GM23338 (cell line): ENCODE measurements at regions not wholly inside any gene's neighbourhood (a gene's known extent, or its start where the extent isn't known, plus 50 kb on each side); places are given as distances from the start of the nearest gene placed in this dataset.

Source experiments
- ATAC-seq: fragments of 200-7000 bp; cut with Tn5 transposase; 3 replicates; pipeline ENCODE4 v1.9.1; 2020
- DNase-seq: peaks from one replicate; pipeline ENCODE4 v3.0.0-alpha.2; 2015; ENCODE audit warnings: low spot score
- H2AFZ ChIP-seq: fragments of 200-600 bp; sonication (generic); 2 replicates; pipeline ENCODE4 v1.8.0; 2016; ENCODE audit warnings: antibody characterized with exemption, mild to moderate bottlenecking, moderate library complexity
- H3F3A ChIP-seq: fragments of 200-600 bp; sonication (generic); replicated peaks from 2 replicates; pipeline ENCODE4 v1.8.0; 2017; ENCODE audit warnings: antibody characterized with exemption, mixed run types, low read depth
- H3K27ac ChIP-seq: fragments of 200-600 bp; sonication (generic); 2 replicates; pipeline ENCODE4 v1.6.1; 2016; ENCODE audit warnings: low read depth
- H3K27me3 ChIP-seq: fragments of 200-600 bp; sonication (generic); 2 replicates; pipeline ENCODE4 v1.8.0; 2016; ENCODE audit warnings: mild to moderate bottlenecking, mixed run types, moderate library complexity; ENCODE audit not compliant: insufficient read depth
- H3K36me3 ChIP-seq: fragments of 200-600 bp; sonication (generic); 2 replicates; pipeline ENCODE4 v1.8.0; 2016; ENCODE audit warnings: mild to moderate bottlenecking; ENCODE audit not compliant: insufficient read depth
- H3K4me1 ChIP-seq: fragments of 200-600 bp; sonication (generic); 2 replicates; pipeline ENCODE4 v1.8.0; 2016; ENCODE audit warnings: mild to moderate bottlenecking, moderate library complexity; ENCODE audit not compliant: insufficient read depth
- H3K4me2 ChIP-seq: fragments of 200-600 bp; sonication (generic); 2 replicates; pipeline ENCODE4 v1.7.1; 2017; ENCODE audit warnings: mixed run types
- H3K4me3 ChIP-seq: fragments of 200-600 bp; sonication (generic); 2 replicates; pipeline ENCODE4 v1.6.1; 2016; ENCODE audit warnings: mixed run types
- H3K79me2 ChIP-seq: fragments of 200-600 bp; sonication (generic); replicated peaks from 2 replicates; pipeline ENCODE4 v1.8.0; 2017; ENCODE audit warnings: mild to moderate bottlenecking; ENCODE audit not compliant: insufficient read depth
- H3K9me2 ChIP-seq: fragments of 200-600 bp; sonication (generic); 2 replicates; pipeline ENCODE4 v1.8.0; 2017; ENCODE audit not compliant: insufficient read depth
- H4K20me1 ChIP-seq: fragments of 200-600 bp; sonication (generic); replicated peaks from 2 replicates; pipeline ENCODE4 v1.8.0; 2017; ENCODE audit warnings: mild to moderate bottlenecking; ENCODE audit not compliant: insufficient read depth
- H3K27ac Mint-ChIP-seq: 2 replicates; pipeline ENCODE4 v1.8.0; 2020; ENCODE audit warnings: inconsistent platforms, mild to moderate bottlenecking, moderate library complexity, mixed read lengths
- H3K27me3 Mint-ChIP-seq: 3 replicates; pipeline ENCODE4 v1.8.0; 2022; ENCODE audit warnings: low read depth, mild to moderate bottlenecking, moderate library complexity, mixed read lengths, inconsistent platforms; ENCODE audit not compliant: insufficient read depth, poor library complexity
- H3K36me3 Mint-ChIP-seq: 3 replicates; pipeline ENCODE4 v1.8.0; 2021; ENCODE audit warnings: low read depth, mild to moderate bottlenecking, inconsistent platforms, moderate library complexity, mixed read lengths
- H3K4me1 Mint-ChIP-seq: 3 replicates; pipeline ENCODE4 v1.8.0; 2020; ENCODE audit warnings: mild to moderate bottlenecking, inconsistent platforms, mixed read lengths
- H3K4me3 Mint-ChIP-seq: 3 replicates; pipeline ENCODE4 v1.8.0; 2021; ENCODE audit warnings: moderate library complexity, mild to moderate bottlenecking, inconsistent platforms, mixed read lengths
- H3K9me3 Mint-ChIP-seq: 3 replicates; pipeline ENCODE4 v1.8.0; 2020; ENCODE audit warnings: moderate library complexity, mild to moderate bottlenecking, inconsistent platforms, mixed read lengths
- CREB1 ChIP-seq: fragments of 250-450 bp; sonication (Bioruptor Pico); IDR thresholded peaks from 2 replicates; pipeline ENCODE4 v1.5.0; 2020; ENCODE audit warnings: low read depth, mild to moderate bottlenecking, moderate library complexity
- CTCF ChIP-seq, 2 experiments: fragments of 200-600 bp in 1 of 2; sonication (generic) in 1 of 2; conservative IDR thresholded peaks; 2 replicates each; pipeline versions ENCODE4 v1.5.1 to v1.6.1; 2016 to 2017; ENCODE audit warnings: antibody characterized with exemption in 2 of 2, low read depth in 2 of 2, mild to moderate bottlenecking in 2 of 2, moderate library complexity in 1 of 2
- ETS1 ChIP-seq: IDR thresholded peaks from 2 replicates; pipeline ENCODE4 v1.6.1; 2016; ENCODE audit warnings: antibody characterized with exemption
- EZH2phosphoT487 ChIP-seq: fragments of 200-600 bp; sonication (generic); IDR thresholded peaks from one replicate; pipeline ENCODE4 v1.8.1; 2018; ENCODE audit warnings: antibody characterized with exemption; ENCODE audit not compliant: unreplicated experiment
- JUNB ChIP-seq: IDR thresholded peaks from one replicate; pipeline ENCODE4 v1.6.1; 2016; ENCODE audit warnings: antibody characterized with exemption; ENCODE audit not compliant: unreplicated experiment
- POLR2AphosphoS5 ChIP-seq: IDR thresholded peaks from 2 replicates; pipeline ENCODE4 v1.6.1; 2016; ENCODE audit warnings: antibody characterized with exemption, low read depth
- STAT1 ChIP-seq: IDR thresholded peaks from one replicate; pipeline ENCODE4 v1.6.1; 2016; ENCODE audit warnings: antibody characterized with exemption; ENCODE audit not compliant: unreplicated experiment
- ZNF114 ChIP-seq: fragments of 250-450 bp; sonication (Bioruptor Pico); IDR thresholded peaks from 2 replicates; pipeline ENCODE4 v1.5.0; 2020; ENCODE audit warnings: mild to moderate bottlenecking, moderate library complexity
- ZNF331 ChIP-seq: fragments of 250-450 bp; sonication (Bioruptor Pico); IDR thresholded peaks from 2 replicates; pipeline ENCODE4 v1.5.0; 2020; ENCODE audit warnings: low read depth, mild to moderate bottlenecking, moderate library complexity

DNA sequence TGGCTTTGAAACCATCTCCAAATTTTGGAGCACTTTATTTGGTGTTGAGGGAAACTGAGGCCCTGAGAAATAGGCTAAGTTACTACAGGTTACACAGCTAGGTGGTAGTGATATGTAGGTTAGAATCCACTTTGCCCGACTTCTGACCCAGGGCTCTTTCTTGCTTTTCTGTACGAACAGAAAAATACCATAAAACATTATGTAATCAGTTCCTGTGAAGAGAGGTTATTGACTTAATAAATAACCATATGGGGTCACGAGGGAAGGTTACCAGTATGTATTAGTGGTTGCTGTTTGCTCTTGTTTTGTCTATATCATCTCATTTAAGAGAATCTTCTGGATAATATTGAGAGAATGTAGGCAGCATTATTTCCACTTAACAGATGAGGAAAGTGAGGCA is 172.2 kb upstream of the MAF start:
- Histone ChIP-seq H2AFZ (no peak overlapping the region), H3K36me3 (no peaks in the 10 kb centered on the region), H3K79me2 (no peaks in the 10 kb centered on the region), H3K4me3 (no peak overlapping the region), H3K9me2 (no peaks in the 10 kb centered on the region), H3K4me2 (no peak overlapping the region), H3K4me1 (peaks cover 12% of the 10 kb centered on the region), H3F3A (0 out of 2 replicates have a peak, but pooled peaks cover 2% of the 10 kb centered on the region), H3K27ac (no peak overlapping the region), H3K27me3 (no peaks in the 10 kb centered on the region), H4K20me1 (no peaks in the 10 kb centered on the region)
- Mint-ChIP-seq H3K4me3 (no peak overlapping the region), H3K4me1 (peaks cover 17% of the 10 kb centered on the region; the same call in 2 of the 3 replicates), H3K9me3 (no peaks in the 10 kb centered on the region), H3K27me3 (peaks cover 1% of the 10 kb centered on the region), H3K27ac (no peak overlapping the region), H3K36me3 (no peaks in the 10 kb centered on the region)
- no peak for TF ChIP-seq JUNB
- no peak for TF ChIP-seq ZNF114 (CRISPR knock-in tag)
- no peak for TF ChIP-seq STAT1
- no peak for TF ChIP-seq ZNF331 (CRISPR knock-in tag)
- no peak for ATAC-seq
- DNase-seq = no peak

GRCh38 chr16:79772048-79772447 is 171.5 kb upstream of the MAF start:
- H3K36me3 ChIP-seq = no peaks in the 10 kb centered on the region
- no peaks in the 10 kb centered on the region for H3K36me3 Mint-ChIP-seq
- no peaks in the 10 kb centered on the region for H3K79me2 ChIP-seq
- DNase-seq (no peak), ATAC-seq (no peak)
- peaks cover 12% of the 10 kb centered on the region for H3K4me1 ChIP-seq
- H3F3A ChIP-seq = 0 out of 2 replicates have a peak, but pooled peaks cover 2% of the 10 kb centered on the region
- peak overlapping the region; percentile 99; the same call in 1 of the 2 replicates for H2AFZ ChIP-seq
- H3K4me1 Mint-ChIP-seq = peaks cover 17% of the 10 kb centered on the region; the same call in 2 of the 3 replicates
- H3K4me3 ChIP-seq = no peak overlapping the region
- TF ChIP-seq ZNF331 (CRISPR knock-in tag) (no peak), JUNB (no peak), EZH2phosphoT487 (no peak), CREB1 (CRISPR knock-in tag) (no peak)
- no peaks in the 10 kb centered on the region for H4K20me1 ChIP-seq
- H3K9me3 Mint-ChIP-seq = no peaks in the 10 kb centered on the region
- no peaks in the 10 kb centered on the region for H3K27me3 ChIP-seq
- H3K27ac Mint-ChIP-seq = no peak overlapping the region
- H3K4me3 Mint-ChIP-seq = no peak overlapping the region
- H3K27me3 Mint-ChIP-seq = peaks cover 1% of the 10 kb centered on the region
- H3K4me2 ChIP-seq = no peak overlapping the region
- H3K27ac ChIP-seq = no peak overlapping the region
- no peaks in the 10 kb centered on the region for H3K9me2 ChIP-seq

DNA sequence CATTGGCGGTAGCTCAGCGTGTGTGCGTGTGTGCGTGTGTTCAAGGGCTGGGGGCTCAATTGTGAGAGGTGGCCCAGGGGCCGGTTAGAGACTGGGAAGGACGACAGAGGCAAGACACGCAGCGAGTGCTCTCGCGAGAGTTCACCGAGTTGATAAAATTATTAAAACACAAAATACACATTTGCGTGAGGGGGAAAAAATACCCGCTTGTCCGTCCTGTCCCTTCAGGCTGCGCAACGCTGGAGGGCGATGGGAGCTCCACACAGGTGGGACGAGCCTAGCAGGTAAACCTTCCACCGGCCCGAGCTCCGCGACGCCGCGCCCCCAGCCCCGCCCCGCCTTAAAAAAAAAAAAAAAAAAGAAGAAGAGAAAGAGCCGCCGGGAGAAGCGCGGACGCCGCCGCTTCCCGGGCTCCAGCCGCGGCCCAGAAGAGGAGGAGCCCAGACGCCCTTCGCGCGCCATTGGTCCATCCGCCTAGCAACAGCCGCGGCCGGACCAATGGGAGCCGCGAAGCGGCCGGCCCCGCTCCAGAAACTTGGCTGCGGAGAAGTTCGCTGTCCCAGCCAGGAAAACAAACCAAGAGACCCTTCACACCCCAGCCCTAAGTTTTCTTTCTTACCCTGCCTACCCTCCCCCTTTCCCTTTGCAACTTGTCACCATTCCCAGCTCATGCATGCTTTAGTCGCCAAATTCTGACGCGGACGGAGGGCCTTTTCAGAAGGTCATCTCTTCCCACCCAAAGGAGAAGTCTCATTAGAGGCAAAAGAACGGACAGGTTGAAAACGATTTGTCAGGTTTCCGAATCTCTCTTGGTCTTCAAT is 169.9 kb upstream of the MAF start:
- DNase-seq (peak; percentile 94), ATAC-seq (peak; percentile 98)
- no peaks in the 10 kb centered on the region for H3K9me2 ChIP-seq
- H3K36me3 ChIP-seq = no peaks in the 10 kb centered on the region
- peak overlapping the region; percentile 83 for H3K4me3 Mint-ChIP-seq
- H3K27me3 ChIP-seq = no peaks in the 10 kb centered on the region
- H3K27ac ChIP-seq = peak overlapping the region; percentile 85
- H3F3A ChIP-seq = 0 out of 2 replicates have a peak, but pooled peaks cover 2% of the 10 kb centered on the region
- peak overlapping the region; percentile 63 for H3K4me3 ChIP-seq
- no peaks in the 10 kb centered on the region for H3K27me3 Mint-ChIP-seq
- peak overlapping the region; percentile 85 for H3K4me2 ChIP-seq
- H4K20me1 ChIP-seq = no peaks in the 10 kb centered on the region
- peaks cover 9% of the 10 kb centered on the region; the same call in 2 of the 3 replicates for H3K4me1 Mint-ChIP-seq
- peak overlapping the region; percentile 74 for H3K27ac Mint-ChIP-seq
- H3K9me3 Mint-ChIP-seq = no peaks in the 10 kb centered on the region
- peaks cover 8% of the 10 kb centered on the region for H3K4me1 ChIP-seq
- H2AFZ ChIP-seq = peak overlapping the region; percentile 99
- no peaks in the 10 kb centered on the region for H3K36me3 Mint-ChIP-seq
- no peaks in the 10 kb centered on the region for H3K79me2 ChIP-seq
- TF ChIP-seq CTCF (conservative IDR thresholded peaks at IDR 0.05; ENCODE audit: low read depth in 2 of 2) (0 out of 4 replicates have a peak, but pooled peaks of 1 of the 2 experiments have one; percentile 1), ZNF114 (CRISPR knock-in tag) (no peak), ETS1 (no peak), POLR2AphosphoS5 (no peak), ZNF331 (CRISPR knock-in tag) (no peak), STAT1 (no peak)
